Lung (tissue), 11 donors: ENCODE measurements at regions not wholly inside any gene's neighbourhood (a gene's known extent, or its start where the extent isn't known, plus 50 kb on each side); places are given as distances from the start of the nearest gene placed in this dataset.

ENCODE experiments used
- ATAC-seq: fragments of 200-7000 bp; cut with Tn5 transposase; one replicate; pipeline ENCODE4 v1.9.1; 2020; ENCODE audit warnings: moderate number of reproducible peaks; ENCODE audit not compliant: insufficient read depth, low FRiP score
- DNase-seq, 3 donors: peaks; one replicate each; pipeline ENCODE4 v3.0.0-alpha.2; 2013 to 2017
- H3K27ac ChIP-seq, 2 donors: one replicate each; pipeline ENCODE4 v1.5.1; 2013; ENCODE audit warnings: mild to moderate bottlenecking in 2 of 2, moderate library complexity in 2 of 2, control low read depth in 1 of 2, inconsistent platforms in 1 of 2, low read depth in 1 of 2, low read length in 1 of 2
- H3K27me3 ChIP-seq, 3 donors: one replicate each; pipeline ENCODE4 v1.5.1; 2013; ENCODE audit warnings: low read length in 2 of 3; ENCODE audit not compliant: control insufficient read depth in 3 of 3, insufficient read depth in 3 of 3
- H3K36me3 ChIP-seq, 4 donors: one replicate each; pipeline ENCODE4 v1.5.1; 2013; ENCODE audit warnings: low read length in 4 of 4, mild to moderate bottlenecking in 1 of 4, moderate library complexity in 1 of 4; ENCODE audit not compliant: control insufficient read depth in 4 of 4, insufficient read depth in 4 of 4
- H3K4me1 ChIP-seq, 5 donors: one replicate each; pipeline ENCODE4 v1.5.1; 2013; ENCODE audit warnings: low read length in 5 of 5, mild to moderate bottlenecking in 2 of 5, moderate library complexity in 1 of 5; ENCODE audit not compliant: control insufficient read depth in 5 of 5, insufficient read depth in 5 of 5
- H3K4me3 ChIP-seq: one replicate; pipeline ENCODE4 v1.5.1; 2013; ENCODE audit warnings: mild to moderate bottlenecking, control low read depth, moderate library complexity
- H3K9ac ChIP-seq, 2 donors: one replicate each; pipeline ENCODE4 v1.5.1; 2013; ENCODE audit warnings: low read length in 2 of 2, control low read depth in 1 of 2; ENCODE audit not compliant: insufficient read depth in 1 of 2
- H3K9me3 ChIP-seq, 4 donors: one replicate each; pipeline ENCODE4 v1.5.1; 2013; ENCODE audit warnings: low read length in 3 of 4, mild to moderate bottlenecking in 1 of 4, moderate library complexity in 1 of 4; ENCODE audit not compliant: control insufficient read depth in 4 of 4, insufficient read depth in 3 of 4
- CTCF ChIP-seq: IDR thresholded peaks from 2 replicates; pipeline ENCODE4 v1.5.1; 2012; ENCODE audit warnings: mild to moderate bottlenecking; ENCODE audit errors: control extremely low read depth, extremely low read depth
- WGBS, 2 donors: extraction: QIAGEN DNeasy Blood & Tissue Kit; methylation state at CpG; one replicate each; pipeline ENCODE4 v1.1.7; 2013; 5-methylcytosine and 5-hydroxymethylcytosine counted together
- donor health status: control.
- donor health status: control.
- donor health status: Bipolar disorder and iron deficiency.
- donor health status: healthy.
- donor health status: DM: yes; HTN: yes; CAD: no.

DNA sequence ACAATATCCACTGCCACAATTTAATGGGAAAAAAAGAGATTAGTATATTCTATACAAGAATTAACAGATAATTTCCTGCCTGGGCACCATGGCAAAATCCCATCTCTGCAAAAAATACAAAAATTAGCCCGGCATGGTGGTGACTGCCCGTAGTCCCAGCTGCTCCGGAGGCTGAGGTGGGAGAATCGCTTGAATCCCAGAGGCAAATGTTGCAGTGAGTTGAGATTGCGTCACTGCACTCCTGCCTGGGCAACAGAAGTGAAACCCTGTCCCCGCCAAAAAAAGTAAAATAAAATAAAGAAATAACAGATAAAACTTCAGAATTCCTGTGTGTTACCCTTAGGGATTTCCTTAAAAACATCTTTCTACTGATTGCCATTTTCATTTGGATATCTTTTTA is 1194.8 kb upstream of the PIK3C3 start:
- no peak overlapping the region for H3K4me3 ChIP-seq
- ATAC-seq (no peak), DNase-seq (no peak)
- 88 to 92% methylated on average over 6 of the region's 6 CpGs for WGBS, 2 donors
- H3K27me3 ChIP-seq = no peaks in the 10 kb centered on the region
- H3K36me3 ChIP-seq = no peaks in the 10 kb centered on the region
- H3K9me3 ChIP-seq = peaks cover 0 to 4% (median 0%) of the 10 kb centered on the region in 4 donors
- no peak overlapping the region for H3K27ac ChIP-seq
- TF ChIP-seq CTCF = no peak
- no peak overlapping the region for H3K9ac ChIP-seq
- H3K4me1 ChIP-seq = no peaks in the 10 kb centered on the region

- 34 to 52% methylated on average over 1 of the region's 1 CpG for WGBS, 2 donors
- Histone ChIP-seq H3K9me3 (no peaks in the 10 kb centered on the region), H3K27ac (no peak overlapping the region), H3K4me3 (no peak overlapping the region), H3K27me3 (no peaks in the 10 kb centered on the region), H3K9ac (no peak overlapping the region), H3K36me3 (no peaks in the 10 kb centered on the region), H3K4me1 (no peaks in the 10 kb centered on the region)
- DNase-seq (no peak), ATAC-seq (no peak)
- no peak for TF ChIP-seq CTCF
Measured at GRCh38 chr18:40754477-40754876, 1200.6 kb upstream of the PIK3C3 start.

GRCh38 chr18:40752316-40752715 is 1202.7 kb upstream of the PIK3C3 start:
- H3K27me3 ChIP-seq = no peaks in the 10 kb centered on the region
- TF ChIP-seq CTCF = no peak
- no peaks in the 10 kb centered on the region for H3K9me3 ChIP-seq

DNA sequence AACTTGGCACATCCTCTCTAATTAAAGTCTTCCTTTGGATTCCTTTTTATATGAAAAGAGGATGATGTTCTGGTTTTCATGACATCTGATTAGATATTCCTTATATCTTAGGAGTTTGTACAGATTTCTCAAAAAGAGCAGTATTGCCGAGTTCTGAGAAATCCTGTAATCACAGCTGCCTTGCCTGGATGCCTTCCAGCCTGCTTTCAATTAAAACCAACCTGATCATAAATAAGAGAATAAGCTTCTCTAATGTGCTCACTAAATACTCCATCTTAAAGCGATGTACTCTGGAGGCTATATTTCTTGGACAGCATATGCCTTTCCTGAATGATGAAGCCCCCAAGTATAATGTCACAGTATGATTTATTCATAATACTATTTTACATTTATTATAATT is 1203.8 kb upstream of the PIK3C3 start:
- H3K9ac ChIP-seq = no peak overlapping the region
- WGBS, 2 donors = 86 to 88% methylated on average over 2 of the region's 2 CpGs
- no peak overlapping the region for H3K4me3 ChIP-seq
- ATAC-seq = no peak
- H3K27me3 ChIP-seq = no peaks in the 10 kb centered on the region
- H3K4me1 ChIP-seq = no peaks in the 10 kb centered on the region
- TF ChIP-seq CTCF = no peak
- H3K9me3 ChIP-seq = no peaks in the 10 kb centered on the region
- no peak for DNase-seq
- H3K27ac ChIP-seq = no peak overlapping the region
- no peaks in the 10 kb centered on the region for H3K36me3 ChIP-seq

More at GRCh38 chr18:40752316-40752715, 1202.7 kb upstream of the PIK3C3 start:
- Histone ChIP-seq H3K4me1 (no peaks in the 10 kb centered on the region), H3K9ac (no peak overlapping the region), H3K27ac (no peak overlapping the region), H3K36me3 (no peaks in the 10 kb centered on the region), H3K4me3 (no peak overlapping the region)
- ATAC-seq (no peak), DNase-seq (no peak)
- 79 to 81% methylated on average over 4 of the region's 4 CpGs for WGBS, 2 donors
